ENCODE measurements at regions not wholly inside any gene's neighbourhood (a gene's known extent, or its start where the extent isn't known, plus 50 kb on each side); places are given as distances from the start of the nearest gene placed in this dataset.

DNA sequence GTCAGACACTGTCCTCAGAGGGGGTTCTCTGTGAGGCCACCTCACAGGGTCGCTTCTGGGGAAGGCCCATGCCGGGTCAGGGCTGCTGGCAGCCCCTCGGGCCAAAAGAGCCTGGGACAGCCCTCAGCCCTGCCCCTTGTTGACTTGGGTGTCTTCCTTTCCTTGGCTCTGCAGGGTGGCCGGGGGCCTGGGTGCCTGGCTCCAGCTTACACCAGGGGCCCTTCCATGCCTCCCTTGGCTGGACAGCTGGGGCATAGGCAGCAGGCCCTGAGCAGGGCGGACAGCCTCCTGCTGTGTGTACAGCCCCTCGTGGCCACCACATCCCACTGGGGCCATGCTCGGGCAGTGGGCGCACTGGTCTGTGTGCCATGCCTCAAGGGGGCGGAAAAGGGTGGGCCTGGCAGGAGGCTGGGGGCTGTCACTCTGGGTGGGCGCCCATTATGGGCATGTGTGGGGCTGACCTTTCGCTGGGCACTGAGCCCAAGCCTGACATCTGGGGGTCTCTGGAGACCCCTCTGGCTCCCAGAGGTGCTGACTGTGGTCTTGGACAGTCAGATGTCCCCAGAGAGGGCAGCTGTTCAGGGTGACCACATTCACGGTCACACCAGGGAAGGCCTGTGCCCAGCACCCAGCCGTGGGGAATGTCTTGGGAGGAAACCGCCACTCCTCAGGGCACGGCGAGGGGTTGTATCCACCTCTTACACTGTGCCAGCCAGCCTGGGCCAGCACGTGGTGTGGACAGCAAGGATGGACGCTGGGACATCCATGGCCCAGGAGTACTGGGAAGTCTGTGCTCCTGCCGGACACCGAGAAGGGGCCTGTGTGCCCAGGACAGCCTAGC lies 313.3 kb downstream of the TMEM121 start:
- TF ChIP-seq, protein P1, sequence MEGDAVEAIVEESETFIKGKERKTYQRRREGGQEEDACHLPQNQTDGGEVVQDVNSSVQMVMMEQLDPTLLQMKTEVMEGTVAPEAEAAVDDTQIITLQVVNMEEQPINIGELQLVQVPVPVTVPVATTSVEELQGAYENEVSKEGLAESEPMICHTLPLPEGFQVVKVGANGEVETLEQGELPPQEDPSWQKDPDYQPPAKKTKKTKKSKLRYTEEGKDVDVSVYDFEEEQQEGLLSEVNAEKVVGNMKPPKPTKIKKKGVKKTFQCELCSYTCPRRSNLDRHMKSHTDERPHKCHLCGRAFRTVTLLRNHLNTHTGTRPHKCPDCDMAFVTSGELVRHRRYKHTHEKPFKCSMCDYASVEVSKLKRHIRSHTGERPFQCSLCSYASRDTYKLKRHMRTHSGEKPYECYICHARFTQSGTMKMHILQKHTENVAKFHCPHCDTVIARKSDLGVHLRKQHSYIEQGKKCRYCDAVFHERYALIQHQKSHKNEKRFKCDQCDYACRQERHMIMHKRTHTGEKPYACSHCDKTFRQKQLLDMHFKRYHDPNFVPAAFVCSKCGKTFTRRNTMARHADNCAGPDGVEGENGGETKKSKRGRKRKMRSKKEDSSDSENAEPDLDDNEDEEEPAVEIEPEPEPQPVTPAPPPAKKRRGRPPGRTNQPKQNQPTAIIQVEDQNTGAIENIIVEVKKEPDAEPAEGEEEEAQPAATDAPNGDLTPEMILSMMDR (IDR thresholded peaks at IDR 0.05; ENCODE audit: insufficient read depth, low read length): no peak
- TF ChIP-seq, protein P2, sequence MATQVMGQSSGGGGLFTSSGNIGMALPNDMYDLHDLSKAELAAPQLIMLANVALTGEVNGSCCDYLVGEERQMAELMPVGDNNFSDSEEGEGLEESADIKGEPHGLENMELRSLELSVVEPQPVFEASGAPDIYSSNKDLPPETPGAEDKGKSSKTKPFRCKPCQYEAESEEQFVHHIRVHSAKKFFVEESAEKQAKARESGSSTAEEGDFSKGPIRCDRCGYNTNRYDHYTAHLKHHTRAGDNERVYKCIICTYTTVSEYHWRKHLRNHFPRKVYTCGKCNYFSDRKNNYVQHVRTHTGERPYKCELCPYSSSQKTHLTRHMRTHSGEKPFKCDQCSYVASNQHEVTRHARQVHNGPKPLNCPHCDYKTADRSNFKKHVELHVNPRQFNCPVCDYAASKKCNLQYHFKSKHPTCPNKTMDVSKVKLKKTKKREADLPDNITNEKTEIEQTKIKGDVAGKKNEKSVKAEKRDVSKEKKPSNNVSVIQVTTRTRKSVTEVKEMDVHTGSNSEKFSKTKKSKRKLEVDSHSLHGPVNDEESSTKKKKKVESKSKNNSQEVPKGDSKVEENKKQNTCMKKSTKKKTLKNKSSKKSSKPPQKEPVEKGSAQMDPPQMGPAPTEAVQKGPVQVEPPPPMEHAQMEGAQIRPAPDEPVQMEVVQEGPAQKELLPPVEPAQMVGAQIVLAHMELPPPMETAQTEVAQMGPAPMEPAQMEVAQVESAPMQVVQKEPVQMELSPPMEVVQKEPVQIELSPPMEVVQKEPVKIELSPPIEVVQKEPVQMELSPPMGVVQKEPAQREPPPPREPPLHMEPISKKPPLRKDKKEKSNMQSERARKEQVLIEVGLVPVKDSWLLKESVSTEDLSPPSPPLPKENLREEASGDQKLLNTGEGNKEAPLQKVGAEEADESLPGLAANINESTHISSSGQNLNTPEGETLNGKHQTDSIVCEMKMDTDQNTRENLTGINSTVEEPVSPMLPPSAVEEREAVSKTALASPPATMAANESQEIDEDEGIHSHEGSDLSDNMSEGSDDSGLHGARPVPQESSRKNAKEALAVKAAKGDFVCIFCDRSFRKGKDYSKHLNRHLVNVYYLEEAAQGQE (IDR thresholded peaks at IDR 0.05; ENCODE audit: insufficient replicate concordance, low read depth): no peak
- TF ChIP-seq GABPA (IDR thresholded peaks at IDR 0.05; ENCODE audit: low read depth): no peak
